NOMO-1 (cell line): ENCODE measurements at regions not wholly inside any gene's neighbourhood (a gene's known extent, or its start where the extent isn't known, plus 50 kb on each side); places are given as distances from the start of the nearest gene placed in this dataset.

Experiments used
- DNase-seq, 2 experiments: peaks; one replicate each; lab custom pipeline; 2025; ENCODE audit not compliant: unreplicated experiment in 2 of 2; lab: John Stamatoyannopoulos, UW

DNA sequence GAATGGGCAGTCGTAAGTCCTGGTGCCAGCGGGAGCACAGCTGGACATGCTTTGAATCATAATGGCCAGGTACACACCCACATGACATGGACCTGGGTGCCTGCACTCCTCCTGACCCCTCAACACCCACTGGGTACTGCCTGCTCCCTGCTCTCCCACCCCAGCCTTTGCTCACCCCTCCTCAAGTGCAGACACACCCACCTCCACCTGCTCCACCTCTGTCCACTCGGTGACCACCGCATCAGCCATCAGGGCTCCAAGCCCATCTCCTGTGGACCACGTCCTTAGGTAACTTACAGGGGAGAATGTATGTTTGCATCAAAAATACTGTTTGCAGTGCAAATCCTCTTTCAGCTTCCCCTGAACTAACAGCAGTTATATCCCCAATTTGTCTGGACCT, 214.6 kb downstream of the BRD1 start:
- no peak for DNase-seq

DNA sequence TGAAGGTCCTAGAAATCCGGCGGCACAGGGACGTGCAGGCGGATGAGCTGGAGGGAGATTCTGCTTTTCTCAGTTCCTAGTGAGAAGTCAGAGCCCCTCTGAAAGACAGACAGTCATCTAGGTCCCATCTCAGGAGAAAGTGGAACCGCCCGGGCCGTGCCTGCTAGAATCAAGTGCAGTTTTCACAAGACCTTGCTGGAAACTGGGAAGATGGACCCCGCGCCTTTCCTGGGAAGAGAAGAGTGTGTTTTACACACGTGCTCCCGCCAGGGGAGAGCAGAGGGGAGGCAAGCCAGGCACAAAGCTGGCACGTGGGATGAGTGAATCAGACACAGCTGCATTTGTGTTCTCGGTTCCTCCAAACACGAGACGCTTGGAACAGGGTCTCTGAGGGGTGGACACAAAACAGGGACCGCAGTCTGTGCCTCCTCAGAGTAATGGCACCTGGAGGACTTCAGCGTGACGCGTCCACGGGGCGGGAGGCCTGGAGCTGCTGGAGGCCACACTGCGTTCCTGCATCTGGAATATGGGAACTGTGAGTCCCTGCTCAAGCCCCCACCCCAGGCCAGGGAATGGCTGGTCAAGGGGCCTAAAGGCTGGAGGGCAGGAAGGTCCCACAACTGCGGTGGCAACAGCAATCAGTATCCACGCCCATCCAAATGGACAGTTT, 218.3 kb downstream of the BRD1 start:
- DNase-seq, result no peak

DNA sequence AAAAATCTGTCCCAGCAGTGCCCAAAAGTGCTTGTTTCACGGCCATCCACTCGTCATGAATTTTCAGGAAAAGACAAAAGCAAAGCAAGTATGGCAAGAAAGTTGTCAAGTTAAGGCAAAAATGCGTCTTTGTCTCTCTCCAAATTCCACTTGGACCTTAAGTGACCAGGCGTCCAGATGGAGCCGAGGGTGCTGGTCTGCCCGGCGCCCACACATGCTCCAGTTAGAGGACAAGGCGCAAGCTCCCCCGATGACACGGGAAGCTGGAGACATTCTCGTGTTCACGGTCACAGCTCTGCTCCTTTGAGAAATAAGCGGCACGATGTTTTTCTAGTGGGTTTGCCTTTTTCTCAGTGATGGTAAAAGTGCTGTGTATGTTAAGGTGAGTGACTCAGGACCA, 219.0 kb downstream of the BRD1 start:
- DNase-seq, result no peak

- no peak for DNase-seq
Measured at GRCh38 chr22:49608228-49608627, 219.4 kb downstream of the BRD1 start.

DNA sequence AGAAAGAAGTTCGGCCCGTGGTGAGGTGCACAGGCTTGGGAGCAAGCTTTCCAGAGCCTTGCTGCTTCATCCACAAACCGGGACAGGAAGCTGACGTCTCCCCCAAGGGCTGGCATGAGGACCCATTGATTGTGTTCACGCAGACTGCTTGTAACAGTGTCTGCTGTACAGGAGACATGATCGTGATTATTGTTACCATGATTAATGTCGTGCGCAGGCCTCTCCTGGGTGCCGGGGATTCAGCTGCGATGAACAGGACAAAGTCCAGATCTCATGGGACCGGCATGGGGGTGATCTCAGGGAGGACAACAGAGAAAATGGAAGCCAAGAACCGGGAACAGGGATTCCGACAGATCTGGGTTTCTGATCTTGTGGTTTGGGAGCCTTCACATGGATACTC, 219.9 kb downstream of the BRD1 start:
- no peak for DNase-seq

DNA sequence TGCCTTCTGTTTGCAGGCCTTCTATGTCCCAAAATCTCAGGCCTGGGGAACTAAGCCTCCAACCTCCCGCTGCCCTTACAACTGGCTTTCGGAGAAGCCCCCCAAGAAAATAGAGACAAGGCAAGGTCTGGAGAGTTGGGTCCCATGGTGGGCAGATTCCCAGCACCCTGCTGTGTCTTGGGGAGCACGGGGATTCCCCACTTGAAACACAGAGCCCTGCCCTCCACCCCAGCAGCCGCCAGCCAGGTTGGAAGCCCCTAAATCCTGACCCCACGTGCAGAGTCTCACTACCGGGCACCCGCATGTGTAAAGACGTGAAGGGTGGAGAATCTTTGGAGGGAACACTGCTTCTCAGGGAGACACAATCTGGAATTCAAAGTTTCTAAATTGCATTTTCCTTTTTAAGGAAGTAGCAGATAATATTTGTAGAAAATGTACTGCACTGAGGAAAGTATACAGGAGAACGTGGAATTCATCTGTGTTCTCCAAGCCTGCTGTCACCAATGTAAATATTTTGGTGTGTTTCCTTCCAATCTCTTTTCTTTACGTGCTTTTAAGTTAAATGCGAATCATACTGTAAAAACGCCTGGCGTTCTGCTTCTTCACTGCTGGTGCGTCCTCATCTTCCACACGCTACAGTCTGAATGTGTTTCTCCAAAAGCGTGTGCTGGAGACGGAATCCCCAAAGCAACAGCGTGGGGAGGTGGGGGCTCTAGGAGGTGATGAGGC, 220.9 kb downstream of the BRD1 start:
- no peak for DNase-seq

- peak in 1 of 2 experiments; percentile 30 for DNase-seq
Measured at GRCh38 chr22:49604732-49605302, 222.9 kb downstream of the BRD1 start.

- DNase-seq, result no peak
Measured at GRCh38 chr22:49603016-49603415, 224.7 kb downstream of the BRD1 start.

DNA sequence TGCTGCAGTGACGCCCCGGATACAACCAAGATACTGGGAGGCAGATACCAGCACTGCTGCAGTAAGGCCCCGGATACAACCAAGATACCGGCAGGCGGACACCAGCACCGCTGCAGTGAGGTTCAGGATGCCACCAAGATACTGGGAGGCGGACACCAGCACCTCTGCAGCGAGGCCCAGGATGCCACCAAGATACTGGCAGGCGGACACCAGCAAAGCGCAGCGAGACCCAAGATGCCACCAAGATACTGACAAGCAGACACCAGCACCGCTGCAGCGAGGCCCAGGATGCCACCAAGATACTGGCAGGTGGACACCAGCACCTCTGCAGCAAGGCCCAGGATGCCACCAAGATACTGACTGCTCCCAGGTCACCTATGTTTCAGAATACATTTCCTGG, 225.2 kb downstream of the BRD1 start:
- no peak for DNase-seq

DNA sequence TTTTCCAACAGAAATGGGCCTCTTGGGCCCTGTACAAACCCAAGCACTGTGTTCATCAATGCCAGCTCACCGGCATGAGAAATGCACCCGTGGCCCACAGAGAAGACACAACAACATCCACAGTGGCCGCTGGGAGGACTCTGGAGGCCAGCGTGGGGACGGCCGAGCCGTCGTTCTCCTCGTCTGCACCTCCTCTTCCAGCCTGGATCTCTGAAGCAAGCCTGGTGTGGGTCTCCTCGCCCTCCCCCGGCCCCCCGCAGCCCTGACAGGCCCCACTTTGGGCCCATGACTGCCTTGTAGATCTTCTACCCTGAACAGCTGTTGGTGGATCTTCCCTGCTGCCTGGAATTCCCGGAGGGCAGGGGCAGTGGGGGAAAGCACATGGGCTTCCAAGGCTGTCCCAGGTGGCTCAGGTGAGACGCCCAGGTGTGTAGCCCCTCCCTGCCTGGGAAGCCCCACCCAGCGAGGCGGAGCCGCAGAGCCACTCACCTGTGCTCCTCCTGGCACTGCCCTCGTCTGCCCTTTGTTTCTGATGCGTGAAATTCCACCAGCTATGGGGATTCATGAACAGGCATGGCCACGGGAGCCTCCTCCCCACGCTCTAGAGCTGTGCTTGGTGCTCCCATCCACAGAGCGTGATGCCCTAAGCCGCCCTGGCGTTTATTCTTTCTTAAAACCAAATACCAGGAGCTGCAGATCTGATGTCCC, 225.9 kb downstream of the BRD1 start:
- DNase-seq, result no peak

DNA sequence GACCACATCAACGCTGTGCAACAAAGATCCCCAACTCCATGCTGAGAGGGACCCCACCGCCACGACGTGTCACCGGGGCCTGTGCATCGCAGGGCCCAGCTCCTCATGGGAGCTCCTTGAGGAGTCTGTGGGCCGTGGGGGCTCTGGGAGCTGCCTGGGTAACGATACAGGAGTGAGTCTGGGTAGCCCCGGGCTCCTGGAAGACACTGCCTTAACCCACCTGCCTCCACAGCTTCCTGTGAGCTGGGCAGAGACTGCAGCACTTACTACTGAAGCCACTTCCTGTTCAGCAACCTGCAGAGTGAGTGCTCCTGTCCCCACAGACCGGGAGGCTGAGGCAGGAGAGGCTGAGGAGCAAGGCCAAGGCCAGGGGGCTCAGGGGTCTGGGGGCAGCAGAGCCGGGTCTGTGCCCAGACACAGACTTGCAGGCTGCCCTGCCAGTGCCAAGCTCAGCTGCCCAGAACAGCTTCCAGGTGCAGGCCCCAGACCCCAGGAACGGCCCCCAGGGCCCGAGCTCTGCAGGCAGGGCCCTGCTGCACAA, 226.7 kb downstream of the BRD1 start:
- peak in 1 of 2 experiments; percentile 13 for DNase-seq

- no peak for DNase-seq
Measured at GRCh38 chr22:49600468-49600867, 227.2 kb downstream of the BRD1 start.

- DNase-seq, result peak in 1 of 2 experiments; percentile 60
Measured at GRCh38 chr22:49599691-49600455, 227.8 kb downstream of the BRD1 start.

GRCh38 chr22:49599039-49599438, 228.6 kb downstream of the BRD1 start:
- peak; percentile 87 to 94 for DNase-seq

DNA sequence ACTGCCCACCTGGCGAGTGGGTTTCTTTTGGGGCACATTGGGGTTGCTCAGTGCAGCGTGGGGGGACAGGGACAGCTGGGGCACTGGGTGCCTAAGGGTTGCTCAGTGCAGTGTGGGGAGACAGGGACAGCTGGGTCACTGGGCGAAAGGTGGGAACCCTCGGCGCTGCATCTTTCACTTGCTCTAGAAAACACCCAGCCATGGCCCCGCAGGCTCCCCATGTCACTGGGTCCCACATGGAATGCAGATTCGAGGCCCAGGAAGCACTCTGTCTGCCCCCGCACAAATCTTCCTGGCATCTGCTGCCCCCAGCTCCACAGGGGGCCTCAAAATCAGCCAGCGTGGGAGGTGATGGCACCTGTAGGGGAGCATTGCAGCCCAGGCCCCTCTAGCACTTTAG, 229.3 kb downstream of the BRD1 start:
- no peak for DNase-seq

GRCh38 chr22:49597428-49598039, 230.1 kb downstream of the BRD1 start:
- DNase-seq, result no peak

- no peak for DNase-seq
Measured at GRCh38 chr22:49595465-49596078, 232.1 kb downstream of the BRD1 start.

- DNase-seq, result no peak
Measured at GRCh38 chr22:49594078-49594477, 233.6 kb downstream of the BRD1 start.

DNA sequence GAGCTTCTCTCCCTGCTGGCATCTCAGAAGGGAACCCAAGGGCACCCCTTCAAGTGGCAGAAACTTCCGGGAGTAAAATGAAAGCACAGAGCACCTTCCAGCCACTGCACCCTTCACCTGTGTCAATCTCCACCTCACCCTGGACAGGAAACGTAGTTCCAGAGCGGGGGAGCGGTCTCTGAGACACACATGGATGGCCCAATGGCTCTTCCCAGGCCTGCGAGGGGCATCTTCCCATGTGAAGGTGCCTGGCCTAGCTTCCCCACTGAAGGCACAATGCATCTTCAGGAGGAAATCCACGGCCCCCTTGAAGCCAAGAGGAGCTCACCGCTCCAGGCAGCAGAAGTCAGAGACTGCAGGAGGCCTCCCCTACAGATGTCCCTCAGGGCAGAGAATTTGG, 234.2 kb downstream of the BRD1 start:
- no peak for DNase-seq
